NCI-H510A treated with DMSO at 0.1 percent for 48 hours (cell line): ENCODE measurements at regions not wholly inside any gene's neighbourhood (a gene's known extent, or its start where the extent isn't known, plus 50 kb on each side); places are given as distances from the start of the nearest gene placed in this dataset.

ENCODE experiments used
- DNase-seq: peaks from one replicate; lab custom pipeline; 2025; lab: John Stamatoyannopoulos, UW

DNA sequence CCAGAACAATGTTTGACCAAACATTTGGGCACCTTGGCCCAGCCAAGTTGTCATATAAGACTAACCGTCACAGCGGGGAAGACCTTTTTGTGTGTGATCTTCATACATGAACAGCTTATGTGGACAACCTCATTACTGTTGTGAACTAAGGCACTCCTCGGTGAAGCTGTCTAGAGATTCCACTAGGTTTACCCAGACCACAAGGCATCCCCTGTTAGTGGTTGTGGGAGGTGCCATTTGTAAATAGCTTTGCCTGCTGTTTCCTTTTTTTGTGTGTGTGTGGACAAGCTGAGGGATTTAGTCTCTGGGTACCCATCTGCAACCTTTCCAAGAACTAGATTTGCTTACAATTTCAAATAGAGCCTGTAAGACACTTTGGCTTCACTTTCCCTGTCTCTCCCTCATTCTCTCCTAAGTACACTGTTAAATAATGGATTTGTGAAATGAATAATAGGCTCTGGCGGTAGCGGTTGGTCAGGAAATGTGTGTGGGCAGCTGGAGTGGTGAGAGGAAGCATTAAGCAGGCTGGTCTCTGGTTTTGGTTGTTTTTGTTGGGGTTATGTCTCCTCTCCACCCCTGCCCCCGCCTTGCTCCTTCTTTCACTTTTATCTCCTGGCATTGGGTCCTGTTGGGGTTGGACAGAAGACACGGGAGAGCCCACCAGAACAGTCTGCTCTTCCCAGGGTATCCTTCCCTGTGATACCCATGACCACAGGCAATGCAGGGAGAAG is 727.6 kb downstream of the VRK1 start:
- no peak for DNase-seq

DNA sequence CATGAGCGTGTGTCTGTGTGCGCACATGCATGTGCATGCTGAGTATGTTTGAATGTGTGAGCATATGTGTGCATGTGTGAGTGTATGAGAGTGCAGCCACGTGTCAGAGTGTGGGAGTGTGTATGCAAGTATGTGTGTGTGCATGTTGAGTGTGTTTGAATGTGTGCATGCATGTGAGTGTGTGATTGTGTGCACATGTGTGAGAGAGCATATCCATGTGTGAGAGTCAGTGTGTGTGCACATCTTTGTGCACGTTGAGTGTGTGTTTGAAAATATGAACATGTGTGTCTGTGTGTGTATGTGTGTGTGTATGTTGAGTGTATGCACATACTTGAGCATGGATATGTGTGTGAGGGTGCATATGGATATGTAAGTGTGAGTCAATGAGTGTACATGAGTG is 730.8 kb downstream of the VRK1 start:
- no peak for DNase-seq

DNA sequence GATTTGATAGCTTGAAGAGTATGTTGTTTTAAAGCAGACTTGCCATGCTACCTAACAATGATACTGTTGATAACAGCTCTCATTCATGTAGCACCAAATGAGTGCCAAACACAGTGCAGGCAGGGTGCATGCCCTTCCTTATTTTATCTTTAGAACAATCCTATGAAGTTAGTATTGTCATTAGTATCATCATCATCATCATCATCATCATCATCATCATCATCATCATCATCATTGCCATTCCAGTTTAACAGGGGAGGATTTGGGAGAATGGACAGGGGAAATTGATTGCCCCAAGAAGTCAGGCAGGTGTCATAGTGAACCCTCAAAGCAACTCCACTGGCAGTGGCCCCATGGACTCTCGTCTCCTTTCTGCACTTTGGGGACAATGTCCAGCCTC is 734.9 kb downstream of the VRK1 start:
- no peak for DNase-seq

DNA sequence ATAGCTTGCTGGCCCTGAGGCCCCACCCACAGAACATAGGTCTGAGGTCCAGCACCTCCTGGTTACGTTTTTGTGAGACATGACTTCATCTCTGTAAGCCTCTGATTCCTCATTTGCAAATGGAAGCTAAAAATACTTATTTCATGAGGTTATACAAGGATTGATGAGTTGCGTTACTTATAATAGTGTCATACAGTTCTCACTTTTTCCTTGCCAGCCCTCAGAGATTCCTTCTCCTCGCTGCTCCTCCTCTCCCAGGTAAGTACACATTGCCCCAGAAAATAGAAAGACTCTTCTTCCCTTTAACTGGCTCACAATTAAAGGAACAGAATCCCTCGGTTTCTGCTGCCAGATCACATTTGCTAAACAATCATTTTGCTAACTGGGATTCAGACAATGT is 739.2 kb downstream of the VRK1 start:
- no peak for DNase-seq

DNA sequence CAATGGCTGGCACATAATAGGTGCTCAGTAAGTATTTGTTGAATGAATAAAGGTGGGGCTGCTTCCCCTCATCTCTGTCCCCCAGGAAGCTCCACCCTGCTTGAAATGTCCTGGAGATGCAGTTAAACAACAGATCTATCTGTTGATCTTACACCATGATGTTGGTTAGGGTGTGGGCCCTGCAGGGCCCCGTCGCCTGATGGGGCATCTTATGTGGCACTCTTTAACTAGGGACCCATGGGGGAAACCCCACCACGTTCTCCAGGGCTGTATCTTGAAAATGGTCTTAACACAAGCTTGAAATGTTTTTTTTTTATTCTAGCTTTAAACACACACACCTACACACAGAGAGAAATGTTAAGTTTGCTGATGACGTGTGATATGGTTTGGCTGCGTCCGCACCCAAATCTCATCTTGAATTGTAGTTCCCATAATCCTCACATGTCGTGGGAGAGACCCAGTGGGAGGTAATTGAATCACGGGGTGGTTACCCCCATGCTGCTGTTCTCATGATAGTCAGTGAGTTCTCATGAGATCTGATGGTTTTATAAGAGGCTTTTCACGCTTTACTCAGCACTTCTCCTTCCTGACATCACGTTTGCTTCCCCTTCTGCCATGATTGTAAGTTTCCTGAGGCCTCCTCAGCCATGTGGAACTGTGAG is 741.7 kb downstream of the VRK1 start:
- no peak for DNase-seq

DNA sequence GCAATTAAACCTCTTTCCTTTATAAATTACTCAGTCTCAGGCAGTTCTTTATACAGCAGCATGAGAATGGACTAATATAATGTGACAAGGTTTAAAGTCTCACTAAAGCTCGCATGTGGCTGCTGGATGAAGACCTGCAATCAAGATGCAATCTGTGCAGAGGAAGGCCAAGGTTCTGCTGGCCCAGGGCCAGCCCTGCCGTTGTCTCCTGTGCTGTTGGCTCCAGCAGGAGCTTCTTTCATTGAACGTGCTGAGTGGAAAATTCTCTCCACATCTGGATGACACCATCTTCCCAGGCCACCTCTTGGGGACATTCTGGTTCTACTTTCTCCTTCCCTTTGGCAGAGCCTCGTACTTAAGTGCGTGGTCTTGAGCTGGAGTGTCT is 742.2 kb downstream of the VRK1 start:
- DNase-seq = no peak

DNA sequence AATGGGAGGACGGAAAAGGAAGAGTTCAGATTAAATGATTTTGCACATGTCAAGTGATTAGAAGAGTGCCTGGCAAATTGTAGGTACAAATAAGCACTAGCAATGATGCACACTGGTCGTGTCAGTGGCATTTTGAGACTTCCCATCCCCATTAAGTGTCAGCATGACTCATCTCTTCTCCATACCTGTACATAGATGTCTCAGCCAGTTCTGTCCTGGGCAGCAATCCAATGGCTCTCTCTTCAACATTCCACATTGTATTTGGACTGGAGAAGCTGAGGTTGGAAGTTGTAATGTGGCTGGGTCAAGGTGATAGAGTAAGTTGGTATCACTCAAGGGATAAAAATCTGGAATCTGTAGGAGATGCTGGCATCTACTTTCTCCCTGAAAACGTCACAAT is 742.7 kb downstream of the VRK1 start:
- no peak for DNase-seq

DNA sequence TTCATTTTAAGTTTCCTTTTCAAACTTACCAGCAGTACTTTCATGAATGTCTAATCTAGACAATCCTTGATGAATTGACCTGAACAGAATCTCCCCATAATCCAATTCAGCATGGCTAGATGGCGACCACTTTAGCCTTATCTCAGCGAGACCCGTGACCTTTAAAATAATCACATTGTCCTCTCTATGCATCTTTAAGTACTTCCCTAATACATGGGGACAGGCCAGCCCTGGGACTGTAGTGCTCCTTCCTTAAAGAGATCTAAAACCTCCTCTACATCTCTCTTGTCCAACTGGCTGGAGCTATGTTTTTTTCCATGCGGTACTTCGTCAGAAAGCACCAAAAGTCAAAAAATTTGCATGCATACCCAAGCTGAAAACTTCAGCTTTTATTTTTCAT is 746.0 kb downstream of the VRK1 start:
- DNase-seq = no peak

DNA sequence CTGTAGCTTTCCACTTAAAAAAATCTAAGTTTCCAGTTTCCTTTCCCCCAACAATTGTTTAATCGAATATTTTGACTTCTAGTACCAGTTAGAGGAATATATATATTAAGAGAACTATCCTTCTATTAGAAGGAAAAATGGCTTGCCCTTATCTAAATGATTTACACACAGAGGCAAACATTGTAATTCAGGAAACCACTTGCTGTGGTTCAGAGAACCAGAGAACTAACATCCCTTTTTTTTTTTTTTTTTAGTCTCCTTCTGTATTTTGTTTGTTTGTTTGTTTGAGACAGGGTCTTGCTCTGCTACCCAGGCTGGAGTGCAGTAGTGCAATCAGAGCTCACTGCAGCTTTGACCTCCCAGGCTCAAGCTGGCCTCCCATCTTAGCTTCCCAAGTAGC is 746.6 kb downstream of the VRK1 start:
- DNase-seq = no peak

DNA sequence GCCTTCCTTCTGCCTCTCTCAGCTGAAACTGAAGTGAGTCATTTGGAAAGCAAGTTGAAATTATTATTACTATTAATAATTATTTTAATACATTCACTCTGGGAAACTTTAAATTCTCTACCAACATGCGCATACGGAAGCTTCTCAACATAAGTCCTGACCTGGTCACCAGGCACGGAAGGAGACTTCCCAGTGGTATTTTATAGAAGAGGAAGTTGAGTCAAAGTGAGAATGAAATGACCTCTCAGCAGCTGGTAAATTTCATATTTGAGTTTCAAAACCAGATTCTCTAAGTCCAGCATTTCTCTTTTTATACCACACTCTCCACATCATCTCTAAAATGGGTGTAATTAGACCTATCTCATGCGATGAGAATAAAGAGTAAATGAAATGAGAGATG is 747.4 kb downstream of the VRK1 start:
- no peak for DNase-seq

DNA sequence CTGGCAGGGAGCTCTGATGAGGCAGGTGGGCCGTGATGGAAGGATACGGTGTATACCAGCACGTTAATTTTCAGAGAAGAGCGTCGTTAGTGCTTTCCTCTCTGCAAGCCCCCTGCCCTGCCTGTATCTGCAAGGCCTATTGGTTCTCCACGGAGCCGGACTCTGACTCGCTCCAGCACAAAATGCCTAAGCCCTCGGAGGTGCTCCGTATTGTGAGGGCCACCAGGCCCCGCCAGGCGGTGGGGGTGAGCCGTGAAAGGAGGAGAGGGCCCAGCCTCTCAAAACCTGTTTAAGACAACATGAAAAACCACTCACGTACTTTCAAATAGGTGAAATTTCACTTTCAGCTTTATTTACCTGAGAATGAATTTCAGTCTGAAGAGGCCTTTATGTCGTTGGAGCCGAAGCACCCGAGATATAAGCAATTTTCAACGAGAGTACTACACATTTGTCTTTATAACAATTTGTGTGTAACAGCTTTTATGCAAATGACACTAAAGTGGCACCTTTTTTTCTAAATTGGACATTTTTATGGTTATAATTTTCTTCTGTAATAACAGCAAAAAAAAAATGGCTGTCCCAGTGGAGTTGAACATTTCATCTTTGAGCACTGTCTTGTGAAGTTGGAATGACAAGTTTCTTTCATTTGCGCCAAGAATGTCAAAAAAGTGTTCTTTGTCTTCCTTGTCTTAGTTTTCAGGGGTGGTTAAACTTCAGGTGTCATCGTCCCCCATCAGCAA is 749.5 kb downstream of the VRK1 start:
- DNase-seq = no peak

DNA sequence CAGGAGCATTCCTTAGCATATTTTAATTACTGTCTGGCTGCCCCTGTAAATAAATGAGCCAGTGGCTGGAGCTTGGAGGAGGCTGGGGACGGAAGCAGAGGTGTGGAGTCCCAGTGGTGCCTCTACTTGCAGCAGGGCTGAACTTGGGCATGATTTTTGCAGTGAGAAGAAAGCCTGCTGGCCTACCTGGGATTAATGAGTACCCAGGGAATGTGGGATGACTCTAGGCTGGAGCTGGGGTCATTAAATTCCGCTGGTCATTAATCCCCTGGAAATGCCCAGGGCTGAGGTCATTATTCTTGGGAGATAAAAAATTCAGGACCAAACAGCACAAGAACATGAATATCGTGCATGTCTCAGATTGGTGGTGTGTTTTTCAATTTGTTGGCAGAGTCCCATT is 753.3 kb downstream of the VRK1 start:
- DNase-seq = no peak

DNA sequence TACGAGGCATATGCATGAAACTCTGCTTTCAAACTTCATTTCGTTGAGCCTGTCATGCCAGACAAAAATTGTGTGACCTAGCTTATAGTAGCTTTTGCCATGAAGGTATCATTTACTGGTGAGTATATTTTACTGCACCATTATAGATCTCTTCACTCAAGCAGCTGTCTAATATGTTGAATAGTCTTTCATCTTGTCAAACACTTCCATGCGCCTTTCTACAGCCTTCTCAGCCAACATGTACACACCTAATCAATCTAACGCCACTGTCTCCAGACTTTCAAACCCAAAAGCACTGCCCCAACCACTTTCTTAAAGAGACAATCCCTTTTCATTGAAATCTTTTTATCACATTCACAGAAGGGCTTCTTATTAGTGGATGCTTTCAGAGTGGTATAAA is 757.4 kb downstream of the VRK1 start:
- no peak for DNase-seq

DNA sequence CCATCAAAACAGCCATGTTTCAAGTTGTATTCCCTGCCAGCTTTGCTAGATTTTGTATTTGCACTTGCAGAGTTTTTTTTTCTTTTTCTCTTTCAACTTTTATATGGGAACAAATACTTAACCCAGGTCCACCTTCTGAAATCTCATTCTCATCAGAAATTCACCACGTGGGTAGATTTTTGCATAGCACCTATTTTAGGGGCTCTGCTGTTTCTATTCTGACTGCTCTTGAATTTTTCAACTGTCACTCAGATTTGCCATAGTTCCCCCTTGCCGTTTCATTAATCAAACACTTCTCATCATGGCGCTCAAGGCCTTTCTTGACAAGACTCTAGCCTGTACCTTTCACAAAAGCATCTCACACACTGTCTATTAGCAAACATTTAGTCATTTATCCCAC is 767.2 kb downstream of the VRK1 start:
- DNase-seq = no peak

DNA sequence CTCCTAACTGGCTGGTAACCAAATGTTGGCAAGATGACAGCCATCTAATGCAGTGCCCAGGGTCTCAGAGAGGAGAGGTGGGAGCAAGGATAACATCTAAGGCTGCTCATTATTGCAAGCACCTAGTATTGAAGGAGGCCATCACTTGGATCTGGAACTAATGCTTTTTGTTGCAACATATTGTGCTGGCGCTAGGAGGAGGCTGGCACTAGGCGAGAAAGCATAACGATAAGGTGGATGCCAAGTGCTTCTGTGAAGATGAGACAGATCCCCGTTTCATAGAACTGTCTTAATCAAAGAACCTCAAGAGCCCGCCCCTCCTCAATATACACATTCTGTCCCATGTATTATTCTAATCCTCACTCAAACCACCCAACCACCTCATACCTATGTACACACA is 774.0 kb downstream of the VRK1 start:
- no peak for DNase-seq

DNA sequence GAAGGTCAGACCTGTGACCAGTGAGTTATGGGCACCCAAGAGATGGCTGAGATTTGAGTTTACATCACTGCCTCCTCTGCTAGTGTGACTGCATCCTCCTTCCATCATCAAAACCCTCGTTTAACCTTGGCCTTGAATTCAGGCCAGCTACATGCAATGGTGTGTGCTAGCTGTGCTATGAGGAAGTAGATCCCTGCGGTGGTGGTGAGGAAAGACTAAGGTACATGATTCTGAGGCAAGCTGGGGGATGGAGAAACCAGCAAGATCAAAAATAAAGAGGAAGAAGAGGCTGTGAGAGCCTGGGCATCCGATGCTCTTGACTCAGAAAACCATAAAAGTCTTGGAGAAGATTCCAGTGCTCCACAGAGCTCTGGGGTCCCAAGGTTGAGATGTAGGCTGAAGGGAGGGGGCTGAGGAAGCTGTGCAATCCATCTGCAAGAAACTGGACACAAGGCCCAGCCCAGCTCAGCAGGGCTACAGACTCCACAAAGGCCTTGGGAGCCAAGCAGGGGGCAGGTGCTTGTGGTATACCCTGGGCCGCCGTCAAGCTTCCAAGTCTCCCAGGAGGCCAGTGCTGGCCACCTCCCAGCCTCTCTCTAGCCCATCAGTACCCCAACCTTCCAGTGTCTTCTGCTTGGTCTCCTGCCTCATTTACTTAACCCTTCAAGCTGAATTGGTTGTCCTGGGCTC is 774.8 kb downstream of the VRK1 start:
- DNase-seq = no peak

DNA sequence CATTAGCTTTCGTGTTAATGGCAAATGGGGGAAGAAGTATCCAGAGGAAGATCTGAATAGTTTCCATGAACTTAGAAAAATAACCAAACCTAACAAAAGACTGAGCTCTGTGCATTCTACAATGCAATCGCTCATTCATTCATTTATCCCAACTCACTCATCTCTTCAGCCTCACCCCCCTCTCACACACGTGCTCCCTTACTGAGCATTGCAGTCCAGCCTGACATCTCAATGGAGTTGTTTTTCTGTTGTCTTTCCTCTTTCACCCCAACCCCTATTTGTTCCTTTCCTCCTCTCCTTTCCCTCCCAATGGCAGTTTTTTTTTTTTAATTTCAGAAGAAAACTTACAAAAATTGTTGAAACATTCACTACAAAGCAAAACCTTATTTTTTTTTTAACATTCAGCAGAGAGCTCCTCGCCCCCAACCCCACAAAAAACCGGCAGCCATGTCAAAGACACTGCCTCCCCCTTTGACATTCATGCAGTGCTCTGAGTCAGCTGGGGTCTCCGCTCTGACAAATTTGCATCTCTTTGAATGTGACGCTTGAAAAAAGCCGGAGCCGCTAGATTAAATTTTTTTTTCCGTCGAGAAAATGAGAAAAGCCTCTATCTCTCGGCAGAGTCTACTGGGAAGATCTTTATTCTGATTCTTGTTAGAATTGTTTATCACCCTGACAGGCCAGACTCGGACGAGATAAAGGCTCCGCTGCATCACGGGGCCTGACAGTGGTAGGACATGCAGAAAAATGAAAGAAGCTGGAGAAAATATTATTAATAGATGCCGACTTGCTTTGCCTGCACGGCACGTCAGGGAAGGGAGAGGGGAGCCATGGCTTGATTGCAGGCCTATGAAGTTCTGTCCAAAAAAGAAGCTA is 775.6 kb downstream of the VRK1 start:
- DNase-seq = no peak

DNA sequence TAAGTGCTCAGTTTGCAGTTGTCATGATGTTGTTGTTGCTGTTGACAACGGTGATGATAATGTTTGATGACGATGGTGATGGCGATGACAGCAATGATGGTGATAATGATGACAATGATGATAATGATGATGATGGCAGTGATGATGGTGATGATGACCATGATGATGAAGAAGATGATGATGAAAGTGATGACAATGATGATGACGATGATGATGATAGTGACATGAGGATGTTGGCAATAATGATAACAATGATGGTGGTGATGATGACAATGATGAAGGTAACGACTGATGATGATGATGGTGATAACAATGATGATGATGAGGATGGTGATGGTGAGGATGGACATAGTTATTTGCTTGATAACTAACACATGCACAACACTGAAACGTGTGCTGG is 778.5 kb downstream of the VRK1 start:
- no peak for DNase-seq

DNA sequence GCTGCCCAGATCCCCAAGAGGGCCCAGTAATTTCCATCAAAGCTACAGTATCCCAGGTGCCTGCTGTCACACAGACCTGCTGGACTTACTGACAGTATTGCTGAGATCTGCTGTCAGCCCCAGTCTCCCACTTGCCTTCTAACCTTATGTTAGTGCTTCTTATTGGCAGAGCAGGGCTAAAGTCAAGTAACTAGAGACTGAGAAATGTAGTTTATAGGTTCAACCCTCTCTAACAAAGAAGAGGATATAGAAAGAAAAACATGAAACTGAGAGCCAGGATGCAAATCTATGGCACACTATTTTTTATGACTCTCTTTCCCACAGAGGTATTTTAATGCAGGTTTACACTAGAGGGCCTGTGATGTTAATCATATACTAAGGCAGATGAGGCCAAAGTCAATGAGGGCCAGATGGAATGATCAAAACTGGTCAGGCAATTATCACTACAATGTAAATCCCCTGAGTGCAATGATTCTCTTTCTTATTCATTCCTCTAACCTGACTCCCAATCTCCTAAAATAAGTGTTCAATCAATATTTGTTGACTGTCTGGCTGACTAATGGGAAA is 781.9 kb downstream of the VRK1 start:
- no peak for DNase-seq

DNA sequence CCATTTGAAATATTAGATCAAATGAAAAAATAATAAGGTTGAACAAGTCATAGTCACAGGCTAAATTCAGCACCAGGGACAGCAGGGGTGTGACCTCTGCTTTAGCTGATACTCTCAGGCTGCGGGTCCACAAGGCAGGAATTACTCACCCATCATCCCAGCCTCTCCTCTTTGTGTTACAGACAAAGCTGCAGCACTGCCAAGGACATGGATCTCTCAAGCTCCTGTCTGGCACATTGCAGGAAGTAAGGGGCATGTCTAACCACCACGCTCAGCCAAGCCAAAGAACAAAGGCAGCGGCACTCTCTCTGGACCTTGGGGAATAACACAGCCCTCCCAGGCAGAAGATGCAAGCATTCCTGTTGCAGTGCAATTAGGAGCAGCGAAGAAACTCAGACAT is 783.8 kb downstream of the VRK1 start:
- no peak for DNase-seq

DNA sequence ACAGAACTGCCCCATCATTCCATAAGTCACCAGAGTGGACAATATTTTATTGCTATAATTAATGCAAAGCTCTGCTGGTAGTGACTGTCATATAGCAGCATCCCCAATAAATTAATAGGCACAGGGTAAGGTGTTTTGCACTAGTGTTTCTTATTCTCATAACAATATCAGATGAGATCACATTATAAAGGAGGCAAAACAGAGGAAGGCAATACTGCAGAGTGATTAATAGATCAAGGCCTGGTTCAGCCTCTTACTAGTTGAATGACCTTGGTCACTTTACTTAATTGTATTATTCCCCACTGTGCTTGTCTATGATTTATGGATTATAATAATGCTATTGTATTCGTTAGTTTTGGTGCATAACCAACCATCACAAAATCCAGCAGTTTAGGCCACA is 784.8 kb downstream of the VRK1 start:
- DNase-seq = no peak

DNA sequence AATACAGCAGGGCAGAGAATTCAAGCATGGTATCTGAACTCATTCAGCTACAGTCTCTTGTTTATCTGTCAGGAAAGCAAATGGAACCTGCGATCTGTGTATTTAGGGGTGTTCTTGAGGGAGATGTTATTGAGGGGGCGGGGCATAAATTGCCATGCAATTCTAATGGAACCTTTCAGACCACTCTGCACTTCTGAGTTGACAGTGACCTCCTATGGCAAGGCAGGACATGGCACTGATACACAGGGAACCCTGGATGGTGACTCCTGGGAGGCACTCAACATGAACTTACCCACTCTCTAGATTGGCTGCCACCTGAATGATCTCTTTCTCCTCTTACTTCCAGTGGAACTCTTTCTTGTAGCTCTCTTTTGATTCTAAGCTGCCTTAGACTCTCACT is 787.3 kb downstream of the VRK1 start:
- DNase-seq = no peak
